Posterior cingulate gyrus (tissue), 11 donors: ENCODE measurements at regions not wholly inside any gene's neighbourhood (a gene's known extent, or its start where the extent isn't known, plus 50 kb on each side); places are given as distances from the start of the nearest gene placed in this dataset.
"Not testable (repeated sequence)": the region's sequence is repeated elsewhere in the genome, so short reads cannot be mapped to it uniquely, and the experiment has no call there.

Experiments
- DNase-seq, 10 donors: peaks; one replicate each; pipeline versions ENCODE4 v3.0.0 to v3.0.0-alpha.2; 2020 to 2021; ENCODE audit warnings: mixed read lengths in 3 of 10
- intact Hi-C: fragments of 100-400 bp; cut with DNase I; formaldehyde crosslinking; loops from one replicate; pipeline ENCODE4 v1.15.1; 2023

GRCh38 chr14:80304125-80304766 is 92.9 kb upstream of the DIO2 start:
- intact Hi-C loops: no loop called here
- no peak for DNase-seq

- no peak for DNase-seq
- intact Hi-C loops: no loop called here
These were observed 89.0 kb upstream of the DIO2 start for GRCh38 chr14:80300351-80300750.

GRCh38 chr14:80298491-80299017 is 87.2 kb upstream of the DIO2 start:
- no peak for DNase-seq
- intact Hi-C loops: no loop called here

GRCh38 chr14:80291101-80291500 is 79.8 kb upstream of the DIO2 start:
- DNase-seq: no peak
- intact Hi-C loops: no loop called here

GRCh38 chr14:80286744-80287143 is 75.4 kb upstream of the DIO2 start:
- DNase-seq: peak in 2 of 10 donors; percentile 49 to 51
- intact Hi-C loops: not testable (repeated sequence)

GRCh38 chr14:80278293-80279023 is 67.2 kb upstream of the DIO2 start:
- intact Hi-C loops: no loop called here
- no peak for DNase-seq

GRCh38 chr14:80275208-80275850 is 64.0 kb upstream of the DIO2 start:
- intact Hi-C loops: no loop called here

GRCh38 chr14:80274310-80274709 is 63.0 kb upstream of the DIO2 start:
- intact Hi-C loops, DNase-seq: not testable (repeated sequence)

More at GRCh38 chr14:80275208-80275850, 64.0 kb upstream of the DIO2 start:
- DNase-seq: no peak

GRCh38 chr14:80271389-80271788 is 60.1 kb upstream of the DIO2 start:
- intact Hi-C loops: no loop called here
- DNase-seq: no peak

- DNase-seq: no peak
- intact Hi-C loops: no loop called here
These were observed 58.1 kb upstream of the DIO2 start for GRCh38 chr14:80269353-80269925.

GRCh38 chr14:80266930-80267329 is 55.6 kb upstream of the DIO2 start:
- intact Hi-C loops: no loop called here
- DNase-seq: no peak

- no peak for DNase-seq
- intact Hi-C loops: no loop called here
These were observed 53.4 kb upstream of the DIO2 start for GRCh38 chr14:80264702-80265101.
